GM18498 (cell line): ENCODE measurements at regions not wholly inside any gene's neighbourhood (a gene's known extent, or its start where the extent isn't known, plus 50 kb on each side); places are given as distances from the start of the nearest gene placed in this dataset.

Source experiments
- ATAC-seq: cut with Tn5 transposase; IDR thresholded peaks from one replicate; pipeline ENCODE4 v1.9.1; 2021; ENCODE audit warnings: mild to moderate bottlenecking, moderate library complexity; ENCODE audit not compliant: unreplicated experiment

GRCh38 chr20:16220826-16221225, 352.4 kb downstream of the KIF16B start:
- ATAC-seq, result no peak

DNA sequence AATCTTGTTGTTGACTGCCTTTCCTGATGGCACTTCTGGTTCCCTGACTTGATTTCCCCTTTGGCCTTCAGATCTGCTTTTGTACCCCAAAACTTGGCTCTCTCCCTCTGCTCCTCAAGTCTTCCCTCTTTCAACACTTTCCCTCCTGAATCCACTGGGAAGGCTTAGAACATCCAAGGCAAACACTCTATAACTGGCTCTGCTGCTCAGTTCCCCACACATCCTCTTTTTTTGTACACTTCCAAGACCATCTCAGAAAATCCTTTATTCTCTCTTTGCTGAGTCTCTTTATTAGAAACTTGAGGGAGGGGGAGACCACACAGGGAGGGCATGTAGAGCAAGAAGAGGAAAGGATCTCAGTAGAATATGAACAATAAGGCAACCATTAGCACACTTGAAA, 354.1 kb downstream of the KIF16B start:
- no peak for ATAC-seq

- ATAC-seq, result no peak
These were observed 356.4 kb downstream of the KIF16B start for GRCh38 chr20:16216914-16217230.

DNA sequence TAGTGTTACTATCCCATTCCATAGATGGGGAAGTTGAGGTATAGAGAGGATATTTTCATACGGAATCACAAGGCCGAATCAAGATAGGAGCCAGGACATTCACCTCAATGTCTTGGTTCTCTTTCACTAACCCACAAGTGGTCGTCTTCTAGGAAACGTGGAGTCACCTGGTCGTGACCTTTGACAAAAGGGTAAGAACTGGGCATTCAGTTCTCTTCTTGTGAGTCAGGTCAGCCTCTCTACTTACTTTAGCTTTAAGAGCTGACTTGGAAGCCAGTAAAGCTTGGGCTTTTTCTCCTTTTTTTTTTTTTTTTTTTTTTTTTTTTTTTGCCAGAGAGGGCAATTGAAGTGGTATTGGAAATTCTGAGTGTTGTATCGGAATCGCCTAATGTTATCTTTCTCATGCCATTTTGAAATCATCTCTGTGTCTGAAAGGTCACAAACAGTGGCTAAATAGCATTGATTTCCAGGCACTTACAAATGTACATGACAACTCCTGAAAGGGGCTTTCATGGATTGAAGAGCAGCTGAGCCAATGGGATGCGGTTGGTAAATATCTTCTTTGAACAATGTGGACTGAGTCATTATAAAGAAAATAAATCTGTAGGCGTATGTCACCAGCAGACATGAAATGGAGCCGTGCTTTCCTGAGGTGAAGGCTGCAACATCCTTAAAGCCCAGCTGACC, 356.9 kb downstream of the KIF16B start:
- ATAC-seq, result no peak

- no peak for ATAC-seq
These were observed 358.2 kb downstream of the KIF16B start for GRCh38 chr20:16215041-16215440.

DNA sequence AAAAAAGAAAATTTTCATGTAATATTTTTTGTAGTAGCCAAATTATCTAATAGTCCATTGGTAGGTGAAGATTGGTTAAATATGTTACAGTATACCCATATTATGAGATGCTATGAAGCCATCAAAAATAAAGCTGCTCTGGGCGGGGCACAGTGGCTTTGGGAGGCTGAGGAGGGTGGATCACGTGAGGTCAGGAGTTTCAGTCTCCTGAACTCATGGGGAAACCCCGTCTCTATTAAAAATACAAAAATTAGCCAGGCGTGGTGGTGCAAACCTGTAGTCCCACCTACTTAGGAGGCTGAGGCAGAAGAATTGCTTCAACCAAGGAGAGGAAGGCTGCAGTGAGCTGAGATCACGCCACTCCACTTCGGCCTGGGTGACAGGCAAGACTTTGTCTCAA, 360.5 kb downstream of the KIF16B start:
- no peak for ATAC-seq

DNA sequence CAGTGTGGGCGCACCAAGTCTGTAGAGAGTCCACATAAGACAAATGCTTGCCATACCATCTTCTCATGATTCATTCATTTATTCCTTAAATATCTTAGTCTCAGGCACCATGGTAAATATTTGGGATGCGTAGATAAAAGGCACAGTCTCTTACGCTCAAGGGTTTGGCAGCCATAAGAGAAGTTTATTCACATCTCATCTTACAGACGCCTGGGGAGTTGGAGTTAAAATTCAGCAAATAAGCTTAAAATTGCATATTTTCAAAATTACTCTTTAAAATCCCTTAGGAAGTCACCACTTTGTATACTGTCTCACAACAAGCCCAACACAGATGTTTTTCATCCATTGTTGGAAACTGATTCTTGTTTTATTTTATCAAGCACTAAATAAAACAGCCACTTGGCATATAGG, 363.3 kb downstream of the KIF16B start:
- ATAC-seq, result no peak

DNA sequence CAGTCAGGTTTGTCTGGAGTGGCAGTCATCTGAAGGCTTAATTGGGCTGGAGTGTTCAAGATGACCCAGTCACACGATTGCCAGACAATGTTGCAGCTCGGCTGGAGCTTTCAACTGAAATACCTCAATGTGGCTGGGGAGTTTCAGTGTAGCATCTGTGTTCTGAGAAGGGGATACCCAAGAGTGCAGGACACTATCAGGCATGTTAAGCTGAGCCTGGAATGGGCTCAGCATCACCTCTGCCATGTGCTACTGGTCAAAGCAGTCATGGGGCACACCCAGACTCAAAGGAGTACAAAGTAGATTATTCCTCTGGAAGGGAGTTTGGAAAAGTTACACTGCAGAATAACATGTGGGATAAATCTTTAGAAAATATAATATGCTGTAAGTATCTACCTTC, 363.9 kb downstream of the KIF16B start:
- ATAC-seq, result no peak

GRCh38 chr20:16208443-16208842, 364.8 kb downstream of the KIF16B start:
- ATAC-seq, result no peak

DNA sequence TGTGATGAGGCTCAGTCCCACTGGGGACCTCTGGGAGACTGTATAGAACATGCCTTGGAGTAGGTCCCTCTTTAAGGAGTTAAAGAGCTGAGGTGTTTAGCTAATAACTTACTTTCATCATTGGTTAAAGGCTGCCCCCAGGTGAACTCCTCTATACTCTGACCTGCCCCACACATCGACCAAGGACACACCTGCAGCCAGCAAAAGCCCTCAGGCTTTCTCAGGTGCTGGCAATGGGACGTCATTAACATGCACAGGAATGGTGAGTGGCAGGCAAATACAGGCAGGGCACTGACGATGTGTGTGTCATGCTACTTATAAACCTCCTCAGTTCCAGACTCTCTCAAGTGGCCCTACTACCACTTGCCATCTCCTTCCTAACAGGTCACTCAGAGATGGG, 366.4 kb downstream of the KIF16B start:
- ATAC-seq, result no peak

DNA sequence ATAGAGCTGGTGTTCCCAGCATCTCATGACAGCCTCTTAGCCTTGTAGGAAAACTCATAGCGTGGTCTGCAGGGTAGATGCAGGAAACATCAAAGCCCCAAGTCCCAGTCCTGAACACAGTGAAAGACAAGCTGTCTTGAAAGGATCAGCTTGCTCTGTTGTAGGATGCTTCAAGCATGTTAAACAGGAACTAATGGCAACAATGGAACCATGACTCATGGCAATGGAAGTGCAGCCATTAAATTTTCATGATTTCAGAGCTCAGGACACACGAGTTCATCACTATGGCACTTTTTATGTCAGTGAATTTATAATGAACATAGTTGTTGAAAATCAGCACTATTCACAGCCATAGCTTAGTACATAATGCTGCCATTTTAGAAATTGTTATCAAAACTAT, 367.7 kb downstream of the KIF16B start:
- ATAC-seq, result no peak

DNA sequence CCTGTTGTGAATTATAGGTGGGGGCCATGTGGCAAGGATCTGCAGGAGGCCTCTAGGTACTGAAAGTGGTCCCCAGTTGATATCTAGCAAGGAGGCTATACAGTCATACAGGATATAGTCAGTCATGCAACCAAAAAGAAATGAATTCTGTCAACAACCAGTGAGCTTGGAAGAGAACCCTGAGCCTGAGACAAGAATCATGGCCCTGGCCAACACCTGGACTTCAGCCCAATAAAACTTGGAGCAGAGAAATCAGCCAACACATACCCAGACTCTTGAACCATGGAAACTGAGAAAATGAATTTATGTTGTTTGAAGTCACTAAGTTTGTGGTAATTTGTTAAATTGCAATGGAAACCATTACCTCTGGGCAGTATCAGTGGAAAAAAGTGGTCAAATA, 370.2 kb downstream of the KIF16B start:
- ATAC-seq, result no peak

GRCh38 chr20:16201191-16201590, 372.1 kb downstream of the KIF16B start:
- ATAC-seq, result no peak

- ATAC-seq, result no peak
These were observed 375.6 kb downstream of the KIF16B start for GRCh38 chr20:16197696-16198095.

DNA sequence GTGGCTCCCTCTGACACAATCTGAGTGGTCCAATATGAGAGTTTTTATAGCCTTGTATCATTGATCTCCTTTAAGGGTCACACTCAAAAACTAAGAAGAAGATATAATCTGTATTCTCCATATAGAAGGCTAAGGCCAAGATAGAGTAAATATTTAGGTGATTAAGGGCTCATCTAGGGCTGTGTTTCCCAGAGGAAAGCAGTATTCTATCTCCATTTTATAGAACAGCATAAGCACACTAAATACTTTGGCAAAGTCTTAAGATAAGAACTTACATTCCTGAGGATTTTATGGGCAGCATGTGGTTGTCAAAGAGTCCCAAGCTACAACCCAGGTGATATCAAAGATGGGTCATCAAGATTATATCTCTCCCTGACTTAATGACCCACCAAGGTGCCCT, 377.6 kb downstream of the KIF16B start:
- no peak for ATAC-seq

DNA sequence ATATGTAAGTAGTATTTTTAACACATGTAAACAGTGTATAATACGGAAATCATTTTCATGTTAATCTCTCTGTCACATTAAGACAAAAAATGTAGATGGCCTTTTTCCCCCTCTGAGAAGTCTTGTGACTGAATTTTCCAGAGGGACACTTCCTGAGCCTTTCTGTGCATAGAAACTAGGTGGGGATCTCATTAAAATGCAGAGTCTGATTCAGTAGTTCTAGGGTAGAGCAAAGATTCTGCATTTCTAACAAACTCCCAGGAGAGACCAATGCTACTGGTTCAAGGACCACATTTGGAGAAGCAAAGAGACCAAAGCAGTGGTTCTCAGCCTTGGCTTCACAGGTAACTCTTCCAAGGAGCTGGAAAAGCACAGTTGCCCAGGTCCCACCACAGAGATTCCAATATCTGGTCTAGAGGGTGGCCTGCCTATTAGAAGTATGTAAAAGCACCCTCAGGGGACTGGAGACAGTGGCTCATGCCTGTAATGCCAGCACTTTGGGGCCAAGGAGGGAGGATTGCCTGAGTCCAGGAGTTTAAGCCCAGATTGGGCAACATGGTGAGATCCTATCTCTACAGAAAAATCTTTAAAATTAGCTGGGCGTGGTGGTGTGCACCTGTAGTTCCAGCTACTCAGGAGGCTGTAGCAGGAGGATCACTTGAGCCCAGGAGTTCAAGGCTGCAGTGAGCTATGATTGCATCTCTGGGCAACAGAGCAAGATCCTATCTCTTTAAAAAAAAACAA, 378.5 kb downstream of the KIF16B start:
- ATAC-seq, result no peak

DNA sequence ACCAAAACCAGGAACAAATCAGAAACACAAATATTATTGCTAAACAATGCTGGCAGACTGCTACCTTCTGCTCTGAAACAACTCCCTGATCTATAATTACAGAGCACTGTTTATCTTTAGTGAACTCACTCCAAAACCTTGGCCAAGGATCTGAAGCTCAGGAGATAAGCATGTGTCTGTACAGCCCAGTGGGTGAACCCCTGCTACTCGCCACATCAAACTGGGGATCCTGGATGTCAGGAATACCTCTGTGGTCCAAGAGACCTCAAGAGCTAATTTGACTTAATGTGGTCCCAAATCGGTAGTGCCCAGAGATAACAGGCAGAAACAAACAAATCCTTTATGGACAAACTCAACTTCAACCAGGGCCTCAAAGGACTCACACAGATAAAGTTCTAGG, 381.8 kb downstream of the KIF16B start:
- no peak for ATAC-seq

DNA sequence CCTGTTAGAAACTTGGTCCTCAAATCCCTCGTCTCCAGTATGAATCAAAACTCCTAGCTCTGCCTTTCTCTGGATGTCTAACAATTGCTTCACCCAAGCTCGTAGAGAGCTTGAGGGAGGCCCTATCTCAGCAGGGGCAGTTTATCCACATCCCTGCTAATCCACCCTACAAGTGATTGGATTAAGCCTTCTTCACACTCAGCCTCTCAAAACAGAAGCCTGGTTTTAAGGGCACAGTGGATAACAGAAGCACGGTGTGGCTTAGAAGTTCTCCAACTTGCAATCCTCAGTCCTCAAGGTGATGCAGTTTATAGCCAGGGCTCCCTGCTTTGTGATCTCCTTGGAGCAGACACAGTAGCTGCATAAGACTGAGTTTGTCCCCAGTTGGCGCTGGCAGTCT, 383.9 kb downstream of the KIF16B start:
- no peak for ATAC-seq

- no peak for ATAC-seq
These were observed 385.2 kb downstream of the KIF16B start for GRCh38 chr20:16187956-16188616.

DNA sequence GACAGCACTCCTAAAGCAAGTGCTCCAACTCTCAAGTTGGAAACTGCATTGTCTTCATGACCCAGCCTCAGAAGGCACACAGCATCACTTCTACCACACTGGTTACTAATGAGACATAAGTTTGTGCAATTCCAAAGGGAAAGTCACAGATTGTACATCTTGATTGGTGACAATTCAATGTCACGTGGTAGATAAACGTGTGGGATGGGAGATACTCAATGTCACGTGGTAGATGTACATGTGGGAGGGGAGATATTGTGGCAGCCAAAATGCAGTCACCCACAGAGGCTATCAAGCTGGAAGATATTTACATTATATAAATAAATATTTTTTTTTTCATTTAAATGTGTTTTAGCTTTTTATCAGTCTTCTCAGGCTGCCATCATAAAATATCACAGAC, 393.3 kb downstream of the KIF16B start:
- ATAC-seq, result no peak

DNA sequence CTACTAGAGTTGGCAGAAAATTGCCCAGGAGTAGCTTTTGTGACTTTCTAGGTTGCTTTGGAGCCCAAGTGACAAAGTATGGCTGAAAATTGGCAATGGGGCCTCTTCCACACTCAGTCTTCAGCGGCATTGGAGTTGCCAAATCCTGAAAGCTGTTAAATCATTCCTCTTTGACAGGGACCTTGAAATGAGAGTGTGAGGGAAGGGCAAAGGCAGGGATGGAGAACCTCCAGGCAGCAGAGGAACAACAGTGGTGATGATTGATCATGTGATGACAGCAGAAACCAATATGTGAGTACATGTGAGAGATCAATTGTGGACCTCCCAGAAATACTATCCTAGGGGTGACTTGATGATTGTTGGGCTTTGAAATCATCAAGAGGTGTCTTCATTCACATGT, 393.9 kb downstream of the KIF16B start:
- no peak for ATAC-seq

- no peak for ATAC-seq
These were observed 394.6 kb downstream of the KIF16B start for GRCh38 chr20:16178546-16179135.
